K562 (cell line): ENCODE measurements at regions not wholly inside any gene's neighbourhood (a gene's known extent, or its start where the extent isn't known, plus 50 kb on each side); places are given as distances from the start of the nearest gene placed in this dataset.

Experiments used
- ATAC-seq: fragments of 200-7000 bp; cut with Tn5 transposase; 3 replicates; pipeline ENCODE4 v1.9.1; 2020; ENCODE audit warnings: moderate library complexity
- BruUV-seq: library from RNA; stranded (reverse); fragments of 400-500 nt; replicated peaks from 2 replicates; lab custom pipeline; 2021; lab: Mats Ljungman, UMichigan
- CTCF ChIA-PET: fragments of 300-600 bp; formaldehyde crosslinking; extraction: SDS; loops from one replicate; lab custom pipeline; 2021; ENCODE audit warnings: low intra/inter-chr PET ratio; lab: Yijun Ruan, JAX
- POLR2A ChIA-PET: fragments of 300-600, 350-650 bp; sonication (Branson Sonifier 250); formaldehyde crosslinking; extraction: SDS; loops from one replicate; lab custom pipeline; 2021; ENCODE audit warnings: antibody characterized with exemption, inconsistent platforms; lab: Yijun Ruan, JAX
- DNase-seq, 4 experiments: peaks; one replicate each; pipeline versions ENCODE4 v3.0.0 to v3.0.0-alpha.2; 2011 to 2018; ENCODE audit warnings: low spot score in 3 of 4, mixed read lengths in 3 of 4; ENCODE audit errors: extremely low read depth in 1 of 4
- FAIRE-seq: peaks from 2 replicates; lab custom pipeline; 2011; peaks lifted over from hg19 to GRCh38; lab: Jason Lieb, UNC
- H2AFZ ChIP-seq: 2 replicates; pipeline ENCODE4 v1.6.0; 2011; ENCODE audit warnings: low read depth, low read length, control low read depth, inconsistent platforms
- H3K27ac ChIP-seq: fragments of 200-600 bp; 3 replicates; pipeline ENCODE4 v1.8.0; 2011; ENCODE audit warnings: low read depth, mild to moderate bottlenecking, control low read depth, inconsistent platforms, low read length, moderate library complexity, mixed read lengths; ENCODE audit errors: extremely low read depth
- H3K27me3 ChIP-seq, 2 experiments: fragments of 300-600 bp in 1 of 2; 2 replicates in 1 of 2; 3 replicates in 1 of 2; pipeline versions ENCODE4 v1.6.0 to v1.8.0; 2011; ENCODE audit warnings: inconsistent platforms in 2 of 2, low read length in 2 of 2, mild to moderate bottlenecking in 1 of 2, mixed read lengths in 1 of 2, moderate library complexity in 1 of 2; ENCODE audit not compliant: control insufficient read depth in 2 of 2, insufficient read depth in 2 of 2
- H3K36me3 ChIP-seq: fragments of 300-600 bp; 3 replicates; pipeline ENCODE4 v1.8.0; 2011; ENCODE audit warnings: mild to moderate bottlenecking, low read length, inconsistent platforms; ENCODE audit not compliant: control insufficient read depth, insufficient read depth
- H3K4me1 ChIP-seq, 2 experiments: fragments of 200-600 bp in 1 of 2; replicated peaks in 1 of 2; 2 replicates in 1 of 2; 3 replicates in 1 of 2; pipeline versions ENCODE4 v1.5.1 to v1.8.0; 2011; ENCODE audit warnings: inconsistent platforms in 2 of 2, low read length in 2 of 2, mild to moderate bottlenecking in 1 of 2, mixed read lengths in 1 of 2, moderate library complexity in 1 of 2; ENCODE audit not compliant: control insufficient read depth in 2 of 2, insufficient read depth in 2 of 2
- H3K4me2 ChIP-seq: 2 replicates; pipeline ENCODE4 v1.6.1; 2011; ENCODE audit warnings: low read length, control low read depth, inconsistent platforms, mixed read lengths; ENCODE audit not compliant: insufficient read depth
- H3K4me3 ChIP-seq: fragments of 200-600 bp; sonication (generic), shearing (Covaris generic); 2 replicates; pipeline ENCODE4 v1.5.1; 2016; ENCODE audit warnings: control low read depth, inconsistent platforms
- H3K79me2 ChIP-seq: fragments of 200-600 bp; 3 replicates; pipeline ENCODE4 v1.8.0; 2011; ENCODE audit warnings: low read length, inconsistent platforms; ENCODE audit not compliant: control insufficient read depth, insufficient read depth
- H3K9ac ChIP-seq, 2 experiments: 2 replicates each; pipeline versions ENCODE4 v1.6.0 to v1.6.1; 2011; ENCODE audit warnings: low read depth in 2 of 2, low read length in 2 of 2, control low read depth in 1 of 2, inconsistent platforms in 1 of 2, mild to moderate bottlenecking in 1 of 2, mixed read lengths in 1 of 2; ENCODE audit not compliant: insufficient read depth in 1 of 2
- H3K9me1 ChIP-seq: one replicate; pipeline ENCODE4 v1.6.0; 2011; ENCODE audit warnings: inconsistent platforms, mild to moderate bottlenecking, low read length, moderate library complexity; ENCODE audit not compliant: control insufficient read depth, insufficient read depth
- H3K9me3 ChIP-seq: replicated peaks from 2 replicates; pipeline ENCODE4 v1.5.1; 2011; ENCODE audit warnings: low read depth, low read length, inconsistent platforms; ENCODE audit not compliant: control insufficient read depth, insufficient read depth
- H4K20me1 ChIP-seq: replicated peaks from 2 replicates; pipeline ENCODE4 v1.6.1; 2011; ENCODE audit warnings: low read length, inconsistent platforms, mixed read lengths; ENCODE audit not compliant: control insufficient read depth, insufficient read depth
- EWSR1 ChIP-seq: fragments of 450-650 bp; IDR thresholded peaks from 2 replicates; pipeline ENCODE4 v1.6.1; 2018; ENCODE audit warnings: borderline replicate concordance, mild to moderate bottlenecking, low read depth, moderate library complexity; ENCODE audit not compliant: partially characterized antibody
- FOXJ2 ChIP-seq: fragments of 200-800 bp; sonication (Bioruptor generic); IDR thresholded peaks from 2 replicates; pipeline ENCODE4 v1.6.1; 2016; ENCODE audit warnings: missing genetic modification characterization, missing compliant biosample characterization
- FOXP1 ChIP-seq: sonication (generic); formaldehyde crosslinking; IDR thresholded peaks from 2 replicates; pipeline ENCODE4 v1.8.0; 2022; ENCODE audit warnings: mild to moderate bottlenecking, missing genetic modification reagents
- KDM4B ChIP-seq, 2 experiments: fragments of 450-650 bp in 1 of 2; sonication (generic) in 1 of 2; IDR thresholded peaks; 2 replicates each; pipeline ENCODE4 v1.6.1; 2016 to 2017; ENCODE audit warnings: borderline replicate concordance in 2 of 2, antibody characterized with exemption in 1 of 2, low read depth in 1 of 2, mild to moderate bottlenecking in 1 of 2
- MTA1 ChIP-seq: fragments of 450-650 bp; IDR thresholded peaks from 2 replicates; pipeline ENCODE4 v1.6.1; 2017; ENCODE audit warnings: borderline replicate concordance
- MYBL2 ChIP-seq, 2 experiments: fragments of 450-650 bp in 1 of 2; sonication (generic) in 1 of 2; formaldehyde crosslinking in 1 of 2; IDR thresholded peaks; 2 replicates each; pipeline versions ENCODE4 v1.6.1 to v1.8.1; 2017 to 2022; ENCODE audit warnings: borderline replicate concordance in 1 of 2, inconsistent platforms in 1 of 2, low read depth in 1 of 2, mild to moderate bottlenecking in 1 of 2, missing genetic modification reagents in 1 of 2, moderate library complexity in 1 of 2
- NR3C1 ChIP-seq: sonication (generic); formaldehyde crosslinking; IDR thresholded peaks from 2 replicates; pipeline ENCODE4 v1.8.1; 2022; ENCODE audit warnings: missing genetic modification reagents
- PHF20 ChIP-seq: fragments of 450-650 bp; IDR thresholded peaks from 2 replicates; pipeline ENCODE4 v1.6.1; 2018; ENCODE audit not compliant: partially characterized antibody
- PHF8 ChIP-seq: fragments of 200-600 bp; sonication (generic); IDR thresholded peaks from 2 replicates; pipeline ENCODE4 v1.6.1; 2012; ENCODE audit warnings: mixed run types, mild to moderate bottlenecking, inconsistent platforms, low read length, moderate library complexity, borderline replicate concordance
- POLR2A ChIP-seq: fragments of 450-650 bp; conservative IDR thresholded peaks from 2 replicates; pipeline ENCODE4 v1.6.1; 2016
- RBM39 ChIP-seq: fragments of 200-400 bp; formaldehyde crosslinking; optimal IDR thresholded peaks from 2 replicates; pipeline ENCODE3; 2018; ENCODE audit warnings: low read depth, low read length
- RUNX1 ChIP-seq: sonication (generic); IDR thresholded peaks from 2 replicates; pipeline ENCODE4 v1.6.1; 2016; ENCODE audit warnings: antibody characterized with exemption, low read depth
- SREBF2 ChIP-seq: sonication (generic); formaldehyde crosslinking; IDR thresholded peaks from 2 replicates; pipeline ENCODE4 v1.4.0; 2020; ENCODE audit warnings: mild to moderate bottlenecking, missing genetic modification reagents
- TAF7 ChIP-seq: fragments of 450-650 bp; IDR thresholded peaks from 2 replicates; pipeline ENCODE4 v1.6.1; 2016; ENCODE audit warnings: missing genetic modification characterization, missing compliant biosample characterization
- ZNF124 ChIP-seq: sonication (generic); formaldehyde crosslinking; IDR thresholded peaks from 2 replicates; pipeline ENCODE4 v1.8.1; 2022; ENCODE audit warnings: missing genetic modification reagents
- ZNF444 ChIP-seq: fragments of 250-450 bp; sonication (Bioruptor Pico); IDR thresholded peaks from 2 replicates; pipeline ENCODE4 v1.4.0; 2020; ENCODE audit warnings: mild to moderate bottlenecking, moderate library complexity
- WGBS: fragments of 100-300 bp; shearing (Covaris generic); methylation state at CpG from one replicate; pipeline ENCODE4 v1.1.6; 2016; ENCODE audit warnings: low coverage, mixed read lengths; ENCODE audit not compliant: insufficient coverage; ENCODE audit errors: missing lambda C conversion rate; 5-methylcytosine and 5-hydroxymethylcytosine counted together
- in situ Hi-C: fragments of 300-500 bp; cut with MboI; formaldehyde crosslinking; loops from 4 replicates; pipeline ENCODE4 v1.15.0; 2018; ENCODE audit warnings: inconsistent platforms, mixed read lengths
- intact Hi-C: fragments of 100-400 bp; cut with micrococcal nuclease; formaldehyde crosslinking; loops from 2 replicates; pipeline ENCODE4 v1.14.2; 2022

GRCh38 chr12:83630526-83630925 is 943.8 kb downstream of the TMTC2 start:
- no peak overlapping the region for H3K4me3 ChIP-seq
- WGBS = 9% methylated on average over 1 of the region's 1 CpG
- no peaks in the 10 kb centered on the region for H3K36me3 ChIP-seq
- no peaks in the 10 kb centered on the region for H4K20me1 ChIP-seq
- no peaks in the 10 kb centered on the region for H3K79me2 ChIP-seq
- H2AFZ ChIP-seq = no peak overlapping the region
- ATAC-seq (no peak), FAIRE-seq (no peak), DNase-seq (no peak)
- H3K4me1 ChIP-seq = no peaks in the 10 kb centered on the region
- no peak overlapping the region for H3K27ac ChIP-seq
- BruUV-seq = no TSS peak
- ChIA-PET CTCF (no interaction called here), POLR2A (no interaction called here)
- intact Hi-C loops = no loop called here
- no peak overlapping the region for H3K4me2 ChIP-seq
- in situ Hi-C loops = no loop called here
- H3K9ac ChIP-seq = no peak overlapping the region
- no peaks in the 10 kb centered on the region for H3K27me3 ChIP-seq
- H3K9me1 ChIP-seq = no peaks in the 10 kb centered on the region
- no peak for TF ChIP-seq POLR2A
- no peak for TF ChIP-seq FOXP1 (CRISPR knock-in tag)
- TF ChIP-seq MTA1 = no peak
- TF ChIP-seq RUNX1 = no peak
- TF ChIP-seq TAF7 = no peak
- no peak for TF ChIP-seq NR3C1 (CRISPR knock-in tag)
- no peak for TF ChIP-seq PHF8
- no peaks in the 10 kb centered on the region for H3K9me3 ChIP-seq

DNA sequence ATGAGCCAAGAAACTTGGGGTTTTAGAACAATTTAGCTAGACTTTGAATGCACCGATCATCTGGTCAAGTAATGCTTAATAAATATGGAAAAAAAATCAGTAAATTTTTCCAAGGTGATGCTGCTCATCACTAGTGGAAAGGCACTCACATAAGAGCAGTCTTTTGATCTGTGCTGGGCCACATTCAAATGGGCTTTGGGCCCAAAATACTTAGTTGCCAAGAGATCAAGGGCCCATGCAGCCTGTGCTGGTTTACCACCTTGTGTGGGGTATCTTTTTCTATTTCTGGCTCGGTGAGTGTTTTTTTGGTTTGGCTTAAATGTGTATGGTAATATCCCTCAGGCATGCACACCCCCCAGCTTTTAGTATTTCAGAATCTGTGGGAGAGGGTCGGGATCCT is 943.2 kb downstream of the TMTC2 start:
- DNase-seq (no peak), FAIRE-seq (no peak), ATAC-seq (no peak)
- Histone ChIP-seq H4K20me1 (no peaks in the 10 kb centered on the region), H3K79me2 (no peaks in the 10 kb centered on the region), H3K4me3 (no peak overlapping the region), H3K27ac (no peak overlapping the region), H3K4me1 (no peaks in the 10 kb centered on the region), H3K27me3 (no peaks in the 10 kb centered on the region), H2AFZ (no peak overlapping the region), H3K4me2 (no peak overlapping the region), H3K36me3 (no peaks in the 10 kb centered on the region), H3K9ac (no peak overlapping the region), H3K9me3 (no peaks in the 10 kb centered on the region), H3K9me1 (no peaks in the 10 kb centered on the region)
- ChIA-PET CTCF (no interaction called here), POLR2A (no interaction called here)
- intact Hi-C loops (no loop called here), in situ Hi-C loops (no loop called here)
- no TSS peak for BruUV-seq
- 3% methylated on average over 3 of the region's 3 CpGs for WGBS
- TF ChIP-seq MYBL2 (IDR thresholded peaks at IDR 0.05; ENCODE audit: low read depth) (no peak), MYBL2 (CRISPR knock-in tag; IDR thresholded peaks at IDR 0.05; ENCODE audit: borderline replicate concordance) (no peak), ZNF444 (CRISPR knock-in tag) (no peak), FOXJ2 (tag) (no peak), EWSR1 (no peak), RBM39 (no peak), KDM4B (IDR thresholded peaks at IDR 0.05; ENCODE audit: borderline replicate concordance in 2 of 2, low read depth in 1 of 2) (no peak), PHF20 (no peak), SREBF2 (CRISPR knock-in tag) (no peak), ZNF124 (CRISPR knock-in tag) (no peak)
